Tibial nerve (tissue), 3 donors: ENCODE measurements at regions not wholly inside any gene's neighbourhood (a gene's known extent, or its start where the extent isn't known, plus 50 kb on each side); places are given as distances from the start of the nearest gene placed in this dataset.

ENCODE experiments used
- CTCF ChIP-seq, 5 experiments: fragments of 200-600 bp in 3 of 5; fragments of 450-650 bp in 2 of 5; sonication (generic) in 3 of 5; IDR thresholded peaks; one replicate each; pipeline ENCODE4 v1.5.1; 2016 to 2019; ENCODE audit warnings: antibody characterized with exemption in 5 of 5, mild to moderate bottlenecking in 3 of 5, moderate library complexity in 2 of 5
- POLR2A ChIP-seq, 2 donors: fragments of 450-650 bp; IDR thresholded peaks; one replicate each; pipeline ENCODE4 v1.6.1; 2017; ENCODE audit warnings: antibody characterized with exemption in 2 of 2, mild to moderate bottlenecking in 2 of 2, moderate library complexity in 2 of 2

- TF ChIP-seq CTCF (IDR thresholded peaks at IDR 0.05) (no peak), POLR2A (IDR thresholded peaks at IDR 0.05) (no peak)
Measured at GRCh38 chr2:183927406-183928325, 670.7 kb upstream of the ZNF804A start.
